Choroid plexus epithelial cell (primary cell): ENCODE measurements at regions not wholly inside any gene's neighbourhood (a gene's known extent, or its start where the extent isn't known, plus 50 kb on each side); places are given as distances from the start of the nearest gene placed in this dataset.

ENCODE experiments used
- DNase-seq: peaks from one replicate; pipeline ENCODE4 v3.0.0-alpha.2; 2010; ENCODE audit warnings: low read depth
- H3K4me3 ChIP-seq: 2 replicates; pipeline ENCODE4 v1.5.1; 2011; ENCODE audit warnings: low read depth, mild to moderate bottlenecking, control low read depth, low read length, moderate library complexity
- TF ChIP-seq, protein P1 (sequence below): conservative IDR thresholded peaks from 2 replicates; pipeline ENCODE4 v1.5.1; 2011; ENCODE audit warnings: low read depth, mild to moderate bottlenecking, control low read depth, inconsistent platforms, low read length, moderate library complexity

DNA sequence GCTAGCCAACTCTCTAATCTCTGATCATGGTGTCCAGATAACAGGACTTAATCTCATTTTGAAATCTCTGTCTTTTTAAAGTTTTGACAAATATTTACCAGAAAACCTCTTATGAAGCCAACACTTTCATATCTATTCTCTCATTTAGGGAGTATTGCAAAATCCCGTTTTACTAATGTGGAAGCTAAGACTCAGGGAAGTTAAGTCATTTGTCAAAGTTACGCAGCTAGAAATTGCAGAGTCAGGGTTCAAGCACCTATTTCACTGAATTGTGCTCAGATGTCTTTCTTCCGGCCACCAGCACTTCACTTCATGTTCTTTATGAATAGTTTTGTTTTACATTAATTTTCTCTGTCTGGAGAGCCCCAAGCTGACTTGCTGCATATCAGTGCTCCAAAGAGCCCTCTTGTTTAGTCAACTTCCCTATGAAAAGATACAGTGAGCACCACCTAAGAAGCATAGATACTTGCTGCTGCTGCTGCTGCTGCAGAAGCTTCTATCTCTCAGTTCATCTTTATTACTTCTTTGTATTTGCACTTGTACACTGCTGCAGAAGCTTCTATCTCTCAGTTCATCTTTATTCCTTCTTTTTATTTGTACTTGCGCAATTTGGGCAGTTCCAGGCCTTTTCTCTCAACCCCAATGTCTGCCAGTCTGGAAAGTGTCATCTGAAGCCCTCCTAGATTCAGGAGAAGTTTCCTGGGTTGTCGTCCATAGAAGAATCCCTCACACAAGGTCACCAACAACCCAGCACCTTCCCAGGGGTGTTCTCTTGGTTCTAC is 329.7 kb downstream of the MAFB start:
- no peak overlapping the region for H3K4me3 ChIP-seq
- TF ChIP-seq, protein P1, sequence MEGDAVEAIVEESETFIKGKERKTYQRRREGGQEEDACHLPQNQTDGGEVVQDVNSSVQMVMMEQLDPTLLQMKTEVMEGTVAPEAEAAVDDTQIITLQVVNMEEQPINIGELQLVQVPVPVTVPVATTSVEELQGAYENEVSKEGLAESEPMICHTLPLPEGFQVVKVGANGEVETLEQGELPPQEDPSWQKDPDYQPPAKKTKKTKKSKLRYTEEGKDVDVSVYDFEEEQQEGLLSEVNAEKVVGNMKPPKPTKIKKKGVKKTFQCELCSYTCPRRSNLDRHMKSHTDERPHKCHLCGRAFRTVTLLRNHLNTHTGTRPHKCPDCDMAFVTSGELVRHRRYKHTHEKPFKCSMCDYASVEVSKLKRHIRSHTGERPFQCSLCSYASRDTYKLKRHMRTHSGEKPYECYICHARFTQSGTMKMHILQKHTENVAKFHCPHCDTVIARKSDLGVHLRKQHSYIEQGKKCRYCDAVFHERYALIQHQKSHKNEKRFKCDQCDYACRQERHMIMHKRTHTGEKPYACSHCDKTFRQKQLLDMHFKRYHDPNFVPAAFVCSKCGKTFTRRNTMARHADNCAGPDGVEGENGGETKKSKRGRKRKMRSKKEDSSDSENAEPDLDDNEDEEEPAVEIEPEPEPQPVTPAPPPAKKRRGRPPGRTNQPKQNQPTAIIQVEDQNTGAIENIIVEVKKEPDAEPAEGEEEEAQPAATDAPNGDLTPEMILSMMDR = no peak
- DNase-seq = no peak

- no peak overlapping the region for H3K4me3 ChIP-seq
- TF ChIP-seq, protein P1 = no peak
- no peak for DNase-seq
Measured at GRCh38 chr20:40354880-40355279, 334.2 kb downstream of the MAFB start.

GRCh38 chr20:40343390-40343789 is 345.6 kb downstream of the MAFB start:
- H3K4me3 ChIP-seq = no peak overlapping the region
- TF ChIP-seq, protein P1 = no peak
- no peak for DNase-seq

- no peak overlapping the region for H3K4me3 ChIP-seq
- no peak for DNase-seq
- TF ChIP-seq, protein P1 = no peak
Measured at GRCh38 chr20:40341561-40341960, 347.5 kb downstream of the MAFB start.

DNA sequence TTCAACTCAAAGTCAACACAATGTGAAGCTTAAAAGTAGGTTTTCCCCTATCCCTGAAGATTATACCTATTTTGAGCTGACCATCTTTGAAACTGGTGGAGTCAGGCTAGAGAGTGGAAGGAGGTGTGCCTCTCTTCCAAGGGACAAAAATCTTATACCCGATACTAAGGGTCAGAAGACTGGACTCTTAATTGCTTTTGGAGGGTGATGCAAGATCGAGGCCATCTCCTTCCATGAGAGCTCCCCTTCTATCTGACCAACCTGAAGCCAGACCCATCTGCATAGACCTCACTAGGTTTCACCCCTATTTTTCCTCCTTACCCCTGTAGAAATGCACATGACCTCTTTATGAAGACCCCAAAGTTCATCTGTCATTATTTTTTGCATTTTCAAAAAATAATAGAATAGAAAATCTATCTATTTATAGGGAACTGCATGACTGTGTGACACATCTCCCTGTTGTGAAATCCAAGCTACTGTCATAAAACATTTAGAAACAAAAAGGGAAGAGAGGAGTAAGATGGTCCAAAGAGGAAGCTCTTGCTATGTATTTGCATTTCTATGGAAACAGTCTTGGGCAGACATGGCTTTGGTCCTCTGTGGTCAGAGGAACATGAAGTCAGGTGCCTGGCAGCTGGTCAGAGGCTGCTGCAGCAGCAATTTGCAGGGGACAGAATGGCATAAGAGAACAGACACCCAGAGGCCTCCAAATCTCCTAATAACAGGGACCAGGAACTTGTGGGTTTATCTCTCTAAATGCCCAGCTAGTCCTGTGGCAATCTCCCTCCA is 349.2 kb downstream of the MAFB start:
- TF ChIP-seq, protein P1 = no peak
- DNase-seq = no peak
- H3K4me3 ChIP-seq = no peak overlapping the region

GRCh38 chr20:40336533-40336932 is 352.5 kb downstream of the MAFB start:
- DNase-seq = no peak
- no peak overlapping the region for H3K4me3 ChIP-seq
- TF ChIP-seq, protein P1 = no peak
